Neural cell (in vitro differentiated cells): ENCODE measurements at regions not wholly inside any gene's neighbourhood (a gene's known extent, or its start where the extent isn't known, plus 50 kb on each side); places are given as distances from the start of the nearest gene placed in this dataset.

Source experiments
- H2AFZ ChIP-seq: fragments of 200-600, 300-800 bp; sonication (generic), shearing (Covaris generic); 2 replicates; pipeline ENCODE4 v1.6.0; 2014; ENCODE audit warnings: low read depth, mild to moderate bottlenecking, antibody characterized with exemption, low read length, moderate library complexity
- H3F3A ChIP-seq: fragments of 200-600 bp; shearing (Covaris generic); 2 replicates; pipeline ENCODE4 v1.6.1; 2016; ENCODE audit warnings: mild to moderate bottlenecking, moderate library complexity, mixed read lengths, antibody characterized with exemption, low read length; ENCODE audit not compliant: insufficient read depth, poor library complexity, severe bottlenecking
- H3K27ac ChIP-seq: fragments of 200-600, 300-800 bp; sonication (generic), shearing (Covaris generic); 2 replicates; pipeline ENCODE4 v1.5.1; 2014; ENCODE audit warnings: mild to moderate bottlenecking, low read length, moderate library complexity
- H3K27me3 ChIP-seq: fragments of 300-800, 200-600 bp; sonication (generic), shearing (Covaris generic); 2 replicates; pipeline ENCODE4 v1.6.0; 2014; ENCODE audit warnings: mild to moderate bottlenecking, low read depth, low read length, moderate library complexity; ENCODE audit not compliant: insufficient read depth
- H3K36me3 ChIP-seq: fragments of 300-800, 200-600 bp; sonication (generic), shearing (Covaris generic); 2 replicates; pipeline ENCODE4 v1.5.1; 2014; ENCODE audit warnings: mild to moderate bottlenecking, antibody characterized with exemption, low read length, moderate library complexity; ENCODE audit not compliant: insufficient read depth
- H3K4me2 ChIP-seq: fragments of 300-800, 200-600 bp; sonication (generic), shearing (Covaris generic); 2 replicates; pipeline ENCODE4 v1.6.0; 2014; ENCODE audit warnings: mild to moderate bottlenecking, low read length
- H3K4me3 ChIP-seq: fragments of 300-800, 200-600 bp; sonication (generic), shearing (Covaris generic); 2 replicates; pipeline ENCODE4 v1.5.1; 2014; ENCODE audit warnings: mild to moderate bottlenecking, low read length, moderate library complexity
- H3K79me2 ChIP-seq: fragments of 200-600 bp; shearing (Covaris generic); replicated peaks from 2 replicates; pipeline ENCODE4 v1.6.0; 2014; ENCODE audit warnings: mild to moderate bottlenecking, low read length, moderate library complexity; ENCODE audit not compliant: insufficient read depth
- H3K9ac ChIP-seq: fragments of 300-800, 200-600 bp; sonication (generic), shearing (Covaris generic); 2 replicates; pipeline ENCODE4 v1.6.1; 2016; ENCODE audit warnings: mild to moderate bottlenecking, low read length, mixed read lengths
- H3K9me2 ChIP-seq: fragments of 200-600 bp; shearing (Covaris generic); 2 replicates; pipeline ENCODE4 v1.6.1; 2016; ENCODE audit warnings: mild to moderate bottlenecking, low read length, mixed read lengths; ENCODE audit not compliant: insufficient read depth
- H3K9me3 ChIP-seq: fragments of 200-600, 300-800 bp; sonication (generic), shearing (Covaris generic); 2 replicates; pipeline ENCODE4 v1.6.1; 2016; ENCODE audit warnings: mild to moderate bottlenecking, mixed run types, low read length, moderate library complexity, mixed read lengths
- H4K20me1 ChIP-seq: fragments of 200-600 bp; shearing (Covaris generic); 2 replicates; pipeline ENCODE4 v1.6.1; 2016; ENCODE audit warnings: mild to moderate bottlenecking, mixed run types; ENCODE audit not compliant: insufficient read depth
- EP300 ChIP-seq: fragments of 450-650 bp; conservative IDR thresholded peaks from 2 replicates; pipeline ENCODE4 v1.6.1; 2014; ENCODE audit warnings: antibody characterized with exemption, mild to moderate bottlenecking, moderate library complexity; ENCODE audit not compliant: poor library complexity, severe bottlenecking
- EZH2 ChIP-seq: fragments of 200-600, 300-800 bp; shearing (Covaris generic), sonication (generic); IDR thresholded peaks from 2 replicates; pipeline ENCODE4 v1.6.1; 2014; ENCODE audit warnings: antibody characterized with exemption, low read length, borderline replicate concordance, mild to moderate bottlenecking; ENCODE audit not compliant: insufficient read depth, poor library complexity, severe bottlenecking
- MXI1 ChIP-seq: fragments of 450-650 bp; conservative IDR thresholded peaks from 2 replicates; pipeline ENCODE4 v1.6.1; 2014; ENCODE audit warnings: antibody characterized with exemption, mild to moderate bottlenecking; ENCODE audit not compliant: poor library complexity, severe bottlenecking
- POLR2AphosphoS5 ChIP-seq: IDR thresholded peaks from 2 replicates; pipeline ENCODE4 v1.6.1; 2012
- RAD21 ChIP-seq: fragments of 450-650 bp; conservative IDR thresholded peaks from 2 replicates; pipeline ENCODE4 v1.6.1; 2014; ENCODE audit warnings: antibody characterized with exemption, mild to moderate bottlenecking, moderate library complexity
- SMC3 ChIP-seq: fragments of 450-650 bp; conservative IDR thresholded peaks from 2 replicates; pipeline ENCODE4 v1.6.1; 2014; ENCODE audit warnings: antibody characterized with exemption, mild to moderate bottlenecking, moderate library complexity; ENCODE audit not compliant: poor library complexity
- TAF1 ChIP-seq: IDR thresholded peaks from 2 replicates; pipeline ENCODE4 v1.6.1; 2012; ENCODE audit warnings: low read depth
- TF ChIP-seq, protein P1 (sequence below): IDR thresholded peaks from 2 replicates; pipeline ENCODE4 v1.6.1; 2012; ENCODE audit warnings: borderline replicate concordance
- TF ChIP-seq, protein P2 (sequence below): fragments of 450-650 bp; IDR thresholded peaks from 2 replicates; pipeline ENCODE4 v1.5.1; 2014; ENCODE audit warnings: antibody characterized with exemption, mild to moderate bottlenecking, moderate library complexity; ENCODE audit not compliant: poor library complexity, severe bottlenecking

DNA sequence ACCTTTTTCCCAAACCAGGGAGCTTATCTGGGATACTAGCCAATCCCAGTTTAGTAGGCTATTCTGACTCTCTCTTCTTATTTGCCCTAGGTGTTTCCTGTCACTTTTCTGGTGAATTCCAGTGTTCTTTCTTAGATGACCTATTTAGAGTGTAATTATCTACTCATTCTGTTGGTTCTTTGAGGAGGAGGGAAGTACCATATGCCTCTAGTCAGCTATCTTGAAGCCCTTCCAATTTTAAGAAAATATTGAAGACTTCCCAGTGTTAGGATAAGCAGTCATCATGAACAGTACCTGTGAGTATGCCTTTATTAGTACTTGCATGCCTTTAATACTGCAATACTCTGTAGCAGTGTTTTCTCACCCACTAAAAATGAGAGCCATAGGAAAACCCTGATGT lies 724.3 kb upstream of the SLITRK1 start:
- Histone ChIP-seq H3K27me3 (no peaks in the 10 kb centered on the region), H3K9me3 (no peaks in the 10 kb centered on the region), H3K79me2 (no peaks in the 10 kb centered on the region), H3K36me3 (no peaks in the 10 kb centered on the region), H3K27ac (no peak overlapping the region), H3F3A (no peaks in the 10 kb centered on the region), H3K9ac (no peak overlapping the region), H3K4me3 (no peak overlapping the region), H2AFZ (no peak overlapping the region), H3K4me2 (no peak overlapping the region), H3K9me2 (no peaks in the 10 kb centered on the region), H4K20me1 (no peaks in the 10 kb centered on the region)
- no peak for TF ChIP-seq EZH2
- no peak for TF ChIP-seq SMC3
- no peak for TF ChIP-seq POLR2AphosphoS5
- no peak for TF ChIP-seq EP300
- no peak for TF ChIP-seq RAD21
- TF ChIP-seq, protein P1, sequence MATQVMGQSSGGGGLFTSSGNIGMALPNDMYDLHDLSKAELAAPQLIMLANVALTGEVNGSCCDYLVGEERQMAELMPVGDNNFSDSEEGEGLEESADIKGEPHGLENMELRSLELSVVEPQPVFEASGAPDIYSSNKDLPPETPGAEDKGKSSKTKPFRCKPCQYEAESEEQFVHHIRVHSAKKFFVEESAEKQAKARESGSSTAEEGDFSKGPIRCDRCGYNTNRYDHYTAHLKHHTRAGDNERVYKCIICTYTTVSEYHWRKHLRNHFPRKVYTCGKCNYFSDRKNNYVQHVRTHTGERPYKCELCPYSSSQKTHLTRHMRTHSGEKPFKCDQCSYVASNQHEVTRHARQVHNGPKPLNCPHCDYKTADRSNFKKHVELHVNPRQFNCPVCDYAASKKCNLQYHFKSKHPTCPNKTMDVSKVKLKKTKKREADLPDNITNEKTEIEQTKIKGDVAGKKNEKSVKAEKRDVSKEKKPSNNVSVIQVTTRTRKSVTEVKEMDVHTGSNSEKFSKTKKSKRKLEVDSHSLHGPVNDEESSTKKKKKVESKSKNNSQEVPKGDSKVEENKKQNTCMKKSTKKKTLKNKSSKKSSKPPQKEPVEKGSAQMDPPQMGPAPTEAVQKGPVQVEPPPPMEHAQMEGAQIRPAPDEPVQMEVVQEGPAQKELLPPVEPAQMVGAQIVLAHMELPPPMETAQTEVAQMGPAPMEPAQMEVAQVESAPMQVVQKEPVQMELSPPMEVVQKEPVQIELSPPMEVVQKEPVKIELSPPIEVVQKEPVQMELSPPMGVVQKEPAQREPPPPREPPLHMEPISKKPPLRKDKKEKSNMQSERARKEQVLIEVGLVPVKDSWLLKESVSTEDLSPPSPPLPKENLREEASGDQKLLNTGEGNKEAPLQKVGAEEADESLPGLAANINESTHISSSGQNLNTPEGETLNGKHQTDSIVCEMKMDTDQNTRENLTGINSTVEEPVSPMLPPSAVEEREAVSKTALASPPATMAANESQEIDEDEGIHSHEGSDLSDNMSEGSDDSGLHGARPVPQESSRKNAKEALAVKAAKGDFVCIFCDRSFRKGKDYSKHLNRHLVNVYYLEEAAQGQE: no peak

DNA sequence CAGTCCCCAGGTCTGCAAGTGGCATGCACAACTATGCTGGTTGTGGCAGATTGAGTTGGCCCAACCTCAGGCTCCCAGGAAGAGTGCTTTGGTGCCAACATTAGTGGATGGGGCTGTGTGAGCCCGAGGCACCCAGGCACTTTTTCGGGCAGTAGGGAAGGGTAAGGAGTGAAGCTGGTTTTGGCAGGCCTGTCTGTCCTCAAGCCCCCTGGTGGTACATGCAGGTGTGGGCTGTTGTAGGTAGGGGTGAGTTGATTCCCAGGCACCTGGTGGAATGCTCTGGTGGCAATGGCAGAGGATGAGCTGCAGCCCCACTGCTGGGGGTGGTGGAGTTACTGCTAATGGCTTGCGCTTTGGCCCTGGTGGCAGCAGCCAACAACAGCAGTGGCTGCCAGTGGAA lies 723.7 kb upstream of the SLITRK1 start:
- H3K4me2 ChIP-seq: no peak overlapping the region
- no peaks in the 10 kb centered on the region for H3K9me2 ChIP-seq
- no peak overlapping the region for H3K27ac ChIP-seq
- no peaks in the 10 kb centered on the region for H4K20me1 ChIP-seq
- H3K9me3 ChIP-seq: no peaks in the 10 kb centered on the region
- H2AFZ ChIP-seq: no peak overlapping the region
- no peak overlapping the region for H3K4me3 ChIP-seq
- no peaks in the 10 kb centered on the region for H3K79me2 ChIP-seq
- H3K9ac ChIP-seq: no peak overlapping the region
- H3F3A ChIP-seq: no peaks in the 10 kb centered on the region
- no peaks in the 10 kb centered on the region for H3K27me3 ChIP-seq
- TF ChIP-seq, protein P1: no peak
- no peak for TF ChIP-seq RAD21
- TF ChIP-seq, protein P2, sequence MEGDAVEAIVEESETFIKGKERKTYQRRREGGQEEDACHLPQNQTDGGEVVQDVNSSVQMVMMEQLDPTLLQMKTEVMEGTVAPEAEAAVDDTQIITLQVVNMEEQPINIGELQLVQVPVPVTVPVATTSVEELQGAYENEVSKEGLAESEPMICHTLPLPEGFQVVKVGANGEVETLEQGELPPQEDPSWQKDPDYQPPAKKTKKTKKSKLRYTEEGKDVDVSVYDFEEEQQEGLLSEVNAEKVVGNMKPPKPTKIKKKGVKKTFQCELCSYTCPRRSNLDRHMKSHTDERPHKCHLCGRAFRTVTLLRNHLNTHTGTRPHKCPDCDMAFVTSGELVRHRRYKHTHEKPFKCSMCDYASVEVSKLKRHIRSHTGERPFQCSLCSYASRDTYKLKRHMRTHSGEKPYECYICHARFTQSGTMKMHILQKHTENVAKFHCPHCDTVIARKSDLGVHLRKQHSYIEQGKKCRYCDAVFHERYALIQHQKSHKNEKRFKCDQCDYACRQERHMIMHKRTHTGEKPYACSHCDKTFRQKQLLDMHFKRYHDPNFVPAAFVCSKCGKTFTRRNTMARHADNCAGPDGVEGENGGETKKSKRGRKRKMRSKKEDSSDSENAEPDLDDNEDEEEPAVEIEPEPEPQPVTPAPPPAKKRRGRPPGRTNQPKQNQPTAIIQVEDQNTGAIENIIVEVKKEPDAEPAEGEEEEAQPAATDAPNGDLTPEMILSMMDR: no peak
- TF ChIP-seq SMC3: no peak
- TF ChIP-seq POLR2AphosphoS5: no peak
- TF ChIP-seq EZH2: no peak
- no peak for TF ChIP-seq MXI1
- no peak for TF ChIP-seq EP300
- no peak for TF ChIP-seq TAF1
- H3K36me3 ChIP-seq: no peaks in the 10 kb centered on the region
